Vagina (tissue), 2 donors: ENCODE measurements at regions not wholly inside any gene's neighbourhood (a gene's known extent, or its start where the extent isn't known, plus 50 kb on each side); places are given as distances from the start of the nearest gene placed in this dataset.

Experiments
- POLR2A ChIP-seq, 2 donors: fragments of 450-650 bp; IDR thresholded peaks; one replicate each; pipeline ENCODE4 v1.6.1; 2017; ENCODE audit warnings: antibody characterized with exemption in 2 of 2, mild to moderate bottlenecking in 2 of 2, moderate library complexity in 2 of 2
- POLR2AphosphoS5 ChIP-seq, 2 donors: sonication (generic); formaldehyde crosslinking; IDR thresholded peaks; one replicate each; pipeline ENCODE4 v1.9.0; 2017; ENCODE audit warnings: antibody characterized with exemption in 2 of 2, mild to moderate bottlenecking in 2 of 2, low read depth in 1 of 2; ENCODE audit not compliant: insufficient read depth in 1 of 2
- TF ChIP-seq, protein P1 (sequence below), 3 experiments: fragments of 450-650 bp in 2 of 3; fragments of 200-600 bp in 1 of 3; sonication (generic) in 1 of 3; IDR thresholded peaks; one replicate each; pipeline ENCODE4 v1.5.1; 2017 to 2019; ENCODE audit warnings: antibody characterized with exemption in 3 of 3, mild to moderate bottlenecking in 2 of 3, moderate library complexity in 2 of 3

DNA sequence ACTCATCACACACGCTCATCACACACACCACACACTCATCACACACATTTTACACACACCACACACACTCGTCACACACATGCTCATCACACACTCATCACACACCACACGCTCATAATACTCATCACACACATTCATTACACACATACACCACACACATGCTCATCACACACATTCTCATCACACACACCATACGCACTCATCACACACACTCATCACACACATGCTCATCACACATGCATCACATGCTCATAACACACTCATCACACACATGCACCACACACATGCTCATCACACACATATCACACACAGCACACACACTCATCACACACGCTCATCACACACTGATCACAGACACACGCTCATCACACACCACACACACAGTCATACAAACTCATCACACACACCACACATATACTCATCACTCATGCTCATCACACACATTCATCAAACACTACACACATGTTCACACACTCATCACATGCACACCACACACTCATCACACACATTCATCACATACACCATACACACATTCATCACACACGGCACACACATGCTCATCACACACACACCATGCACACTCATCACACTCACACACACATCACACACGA, 247.1 kb upstream of the SGCG start:
- TF ChIP-seq POLR2A (IDR thresholded peaks at IDR 0.05) = no peak
- TF ChIP-seq, protein P1, sequence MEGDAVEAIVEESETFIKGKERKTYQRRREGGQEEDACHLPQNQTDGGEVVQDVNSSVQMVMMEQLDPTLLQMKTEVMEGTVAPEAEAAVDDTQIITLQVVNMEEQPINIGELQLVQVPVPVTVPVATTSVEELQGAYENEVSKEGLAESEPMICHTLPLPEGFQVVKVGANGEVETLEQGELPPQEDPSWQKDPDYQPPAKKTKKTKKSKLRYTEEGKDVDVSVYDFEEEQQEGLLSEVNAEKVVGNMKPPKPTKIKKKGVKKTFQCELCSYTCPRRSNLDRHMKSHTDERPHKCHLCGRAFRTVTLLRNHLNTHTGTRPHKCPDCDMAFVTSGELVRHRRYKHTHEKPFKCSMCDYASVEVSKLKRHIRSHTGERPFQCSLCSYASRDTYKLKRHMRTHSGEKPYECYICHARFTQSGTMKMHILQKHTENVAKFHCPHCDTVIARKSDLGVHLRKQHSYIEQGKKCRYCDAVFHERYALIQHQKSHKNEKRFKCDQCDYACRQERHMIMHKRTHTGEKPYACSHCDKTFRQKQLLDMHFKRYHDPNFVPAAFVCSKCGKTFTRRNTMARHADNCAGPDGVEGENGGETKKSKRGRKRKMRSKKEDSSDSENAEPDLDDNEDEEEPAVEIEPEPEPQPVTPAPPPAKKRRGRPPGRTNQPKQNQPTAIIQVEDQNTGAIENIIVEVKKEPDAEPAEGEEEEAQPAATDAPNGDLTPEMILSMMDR (IDR thresholded peaks at IDR 0.05) = no peak
- TF ChIP-seq POLR2AphosphoS5 (IDR thresholded peaks at IDR 0.05; ENCODE audit: insufficient read depth in 1 of 2, low read depth in 1 of 2) = no peak
